ENCODE measurements at regions not wholly inside any gene's neighbourhood (a gene's known extent, or its start where the extent isn't known, plus 50 kb on each side); places are given as distances from the start of the nearest gene placed in this dataset.
"Not testable (repeated sequence)": the region's sequence is repeated elsewhere in the genome, so short reads cannot be mapped to it uniquely, and the experiment has no call there.

DNA sequence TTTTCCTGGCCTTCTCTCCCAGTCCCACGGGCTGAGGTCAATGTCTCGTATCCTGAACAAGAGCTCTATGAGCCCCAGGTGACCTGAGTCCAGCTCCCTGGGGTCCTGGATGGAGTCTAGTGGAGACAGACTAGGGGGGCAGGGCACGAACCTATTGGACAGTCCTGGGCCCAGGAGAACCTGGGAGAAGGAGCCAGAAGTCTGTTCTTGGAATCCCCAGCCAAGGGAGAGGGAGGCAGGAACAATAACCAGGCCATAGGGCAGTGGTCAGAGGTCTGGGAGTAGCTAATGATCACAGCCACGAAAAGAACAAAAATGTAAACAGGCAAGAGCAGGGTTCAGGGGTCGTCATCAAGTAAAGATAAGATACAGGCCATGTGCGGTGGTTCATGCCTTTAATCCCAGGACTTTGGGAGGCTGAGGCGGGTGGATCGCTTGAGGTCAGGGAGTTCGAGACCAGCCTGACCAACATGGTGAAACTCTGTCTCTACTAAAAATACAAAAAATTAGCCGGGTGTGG is 60.8 kb downstream of the COPRS start:
- no peak for DNase-seq (ENCODE audit: low read depth, low spot score)
- no peaks in the 10 kb centered on the region for H3K4me1 ChIP-seq (ENCODE audit: control insufficient read depth, insufficient read depth, low read length)
- H3K4me3 ChIP-seq (ENCODE audit: low read length): no peak overlapping the region
- no peaks in the 10 kb centered on the region for H3K36me3 ChIP-seq (ENCODE audit: control insufficient read depth, insufficient read depth, low read length)
- WGBS (ENCODE audit: insufficient coverage, insufficient read length): no CpG with 5 or more reads among the region's 10 CpGs
- H3K9me3 ChIP-seq (ENCODE audit: control insufficient read depth, insufficient read depth, low read length): no peaks in the 10 kb centered on the region
- H3K27ac ChIP-seq (ENCODE audit: low read length): no peak overlapping the region
- no peaks in the 10 kb centered on the region for H3K27me3 ChIP-seq (ENCODE audit: control insufficient read depth, insufficient read depth, low read length)

- WGBS (ENCODE audit: insufficient coverage, insufficient read length): no CpG with 5 or more reads among the region's 7 CpGs
- not testable (repeated sequence) for H3K36me3 ChIP-seq (ENCODE audit: control insufficient read depth, insufficient read depth, low read length); H3K9me3 ChIP-seq (ENCODE audit: control insufficient read depth, insufficient read depth, low read length); H3K27me3 ChIP-seq (ENCODE audit: control insufficient read depth, insufficient read depth, low read length); H3K4me3 ChIP-seq (ENCODE audit: low read length); H3K4me1 ChIP-seq (ENCODE audit: control insufficient read depth, insufficient read depth, low read length); DNase-seq (ENCODE audit: low read depth, low spot score); H3K27ac ChIP-seq (ENCODE audit: low read length)
These were observed 63.1 kb downstream of the COPRS start for GRCh38 chr17:31795941-31796340.

DNA sequence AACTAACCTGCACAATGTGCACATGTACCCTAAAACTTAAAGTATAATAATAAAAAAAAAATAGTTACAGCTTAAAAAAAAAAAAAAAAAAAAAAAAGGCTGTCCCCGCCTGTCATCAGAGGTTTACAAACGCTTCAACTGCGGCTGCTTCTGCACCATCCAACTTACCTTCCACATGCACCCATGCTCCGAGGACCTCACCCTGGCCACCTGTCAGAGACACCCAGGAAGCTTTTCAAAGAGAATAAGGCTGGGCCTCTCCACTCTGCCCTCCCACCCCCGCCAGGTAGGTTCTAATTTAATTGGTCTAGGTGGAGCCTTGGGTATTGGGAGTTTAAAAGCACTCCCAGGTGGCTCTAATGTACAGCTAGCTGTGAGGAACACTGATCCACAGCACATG is 64.9 kb downstream of the COPRS start:
- no peaks in the 10 kb centered on the region for H3K27me3 ChIP-seq (ENCODE audit: control insufficient read depth, insufficient read depth, low read length)
- no peak overlapping the region for H3K27ac ChIP-seq (ENCODE audit: low read length)
- no peaks in the 10 kb centered on the region for H3K4me1 ChIP-seq (ENCODE audit: control insufficient read depth, insufficient read depth, low read length)
- no peaks in the 10 kb centered on the region for H3K36me3 ChIP-seq (ENCODE audit: control insufficient read depth, insufficient read depth, low read length)
- DNase-seq (ENCODE audit: low read depth, low spot score): no peak
- no peaks in the 10 kb centered on the region for H3K9me3 ChIP-seq (ENCODE audit: control insufficient read depth, insufficient read depth, low read length)
- no peak overlapping the region for H3K4me3 ChIP-seq (ENCODE audit: low read length)
- no CpG with 5 or more reads among the region's 5 CpGs for WGBS (ENCODE audit: insufficient coverage, insufficient read length)

- H3K9me3 ChIP-seq (ENCODE audit: control insufficient read depth, insufficient read depth, low read length); H3K27me3 ChIP-seq (ENCODE audit: control insufficient read depth, insufficient read depth, low read length); H3K4me1 ChIP-seq (ENCODE audit: control insufficient read depth, insufficient read depth, low read length); H3K27ac ChIP-seq (ENCODE audit: low read length); H3K36me3 ChIP-seq (ENCODE audit: control insufficient read depth, insufficient read depth, low read length); DNase-seq (ENCODE audit: low read depth, low spot score); H3K4me3 ChIP-seq (ENCODE audit: low read length): not testable (repeated sequence)
- no CpG with 5 or more reads among the region's 7 CpGs for WGBS (ENCODE audit: insufficient coverage, insufficient read length)
These were observed 65.4 kb downstream of the COPRS start for GRCh38 chr17:31793634-31794033.

GRCh38 chr17:31792007-31792585 is 66.9 kb downstream of the COPRS start:
- H3K27me3 ChIP-seq (ENCODE audit: control insufficient read depth, insufficient read depth, low read length): no peaks in the 10 kb centered on the region
- H3K27ac ChIP-seq (ENCODE audit: low read length): no peak overlapping the region
- no peak overlapping the region for H3K4me3 ChIP-seq (ENCODE audit: low read length)
- no CpG with 5 or more reads among the region's 6 CpGs for WGBS (ENCODE audit: insufficient coverage, insufficient read length)
- H3K9me3 ChIP-seq (ENCODE audit: control insufficient read depth, insufficient read depth, low read length): no peaks in the 10 kb centered on the region
- no peaks in the 10 kb centered on the region for H3K36me3 ChIP-seq (ENCODE audit: control insufficient read depth, insufficient read depth, low read length)
- peaks cover 1% of the 10 kb centered on the region; the same call in 1 of the 2 replicates for H3K4me1 ChIP-seq (ENCODE audit: control insufficient read depth, insufficient read depth, low read length)
- no peak for DNase-seq (ENCODE audit: low read depth, low spot score)

DNA sequence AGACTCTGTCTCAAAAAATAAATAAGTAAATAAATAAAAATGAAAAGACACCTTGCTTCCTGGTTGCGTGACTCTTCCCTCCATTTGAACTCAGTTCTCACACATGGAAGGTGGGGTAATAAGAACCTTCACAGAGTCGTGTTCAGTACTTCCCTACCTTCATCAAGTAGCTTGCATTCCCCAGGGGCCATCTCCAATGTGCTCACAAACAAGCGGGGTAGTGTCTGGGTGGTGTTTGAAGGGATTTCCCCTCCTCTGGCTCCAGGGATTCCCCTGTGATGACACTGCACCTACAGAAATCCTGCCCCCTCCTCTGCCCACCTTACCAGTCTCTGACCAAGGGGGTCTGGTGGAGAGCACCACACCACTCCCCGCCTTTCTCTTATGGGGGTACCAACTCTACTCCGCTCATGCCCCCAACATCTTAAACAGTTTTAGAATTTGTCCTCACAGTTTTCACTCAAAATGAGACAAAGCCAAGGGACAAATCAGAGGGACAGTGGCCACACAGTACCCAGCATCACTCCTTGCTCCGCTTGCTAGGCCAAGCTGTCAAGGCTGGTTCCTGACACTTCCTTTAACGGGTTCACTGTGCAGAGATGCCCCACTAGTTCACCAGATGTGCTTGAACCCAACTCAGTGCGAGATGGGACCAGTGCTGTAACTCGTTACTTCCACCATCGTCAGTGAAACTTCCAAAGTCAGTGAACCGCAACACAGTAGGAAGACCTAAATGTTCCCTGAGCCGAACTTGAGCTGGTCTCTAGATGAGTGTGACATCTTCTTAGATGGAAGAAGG is 69.1 kb downstream of the COPRS start:
- Histone ChIP-seq H3K9me3 (ENCODE audit: control insufficient read depth, insufficient read depth, low read length) (no peaks in the 10 kb centered on the region), H3K27ac (ENCODE audit: low read length) (no peak overlapping the region), H3K36me3 (ENCODE audit: control insufficient read depth, insufficient read depth, low read length) (no peaks in the 10 kb centered on the region), H3K27me3 (ENCODE audit: control insufficient read depth, insufficient read depth, low read length) (no peaks in the 10 kb centered on the region), H3K4me3 (ENCODE audit: low read length) (no peak overlapping the region), H3K4me1 (ENCODE audit: control insufficient read depth, insufficient read depth, low read length) (peaks cover 1% of the 10 kb centered on the region; the same call in 1 of the 2 replicates)
- DNase-seq (ENCODE audit: low read depth, low spot score): no peak
- no CpG with 5 or more reads among the region's 12 CpGs for WGBS (ENCODE audit: insufficient coverage, insufficient read length)

- H3K4me1 ChIP-seq (ENCODE audit: control insufficient read depth, insufficient read depth, low read length): peaks cover 1% of the 10 kb centered on the region; the same call in 1 of the 2 replicates
- no CpG with 5 or more reads among the region's 4 CpGs for WGBS (ENCODE audit: insufficient coverage, insufficient read length)
- no peaks in the 10 kb centered on the region for H3K9me3 ChIP-seq (ENCODE audit: control insufficient read depth, insufficient read depth, low read length)
- no peaks in the 10 kb centered on the region for H3K36me3 ChIP-seq (ENCODE audit: control insufficient read depth, insufficient read depth, low read length)
- no peak overlapping the region for H3K27ac ChIP-seq (ENCODE audit: low read length)
- H3K27me3 ChIP-seq (ENCODE audit: control insufficient read depth, insufficient read depth, low read length): no peaks in the 10 kb centered on the region
- H3K4me3 ChIP-seq (ENCODE audit: low read length): no peak overlapping the region
- DNase-seq (ENCODE audit: low read depth, low spot score): no peak
These were observed 70.1 kb downstream of the COPRS start for GRCh38 chr17:31788956-31789355.

DNA sequence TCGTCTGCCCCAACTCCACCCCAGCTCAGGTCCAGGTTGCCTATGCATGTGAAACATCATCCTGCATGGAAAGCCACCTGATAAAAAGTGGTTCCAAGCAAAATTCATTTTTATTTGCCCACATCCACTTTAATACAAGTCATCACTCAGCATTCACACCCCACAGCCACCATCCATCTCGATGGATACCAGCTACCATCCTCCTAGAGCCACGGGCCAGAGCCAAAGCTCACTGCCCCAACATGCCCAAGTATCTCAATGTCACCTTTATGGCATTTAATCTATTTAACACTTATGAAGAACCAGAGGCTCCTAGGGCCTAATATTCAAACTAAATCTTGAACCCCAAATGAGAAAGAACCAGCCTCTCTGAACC is 70.5 kb downstream of the COPRS start:
- H3K9me3 ChIP-seq (ENCODE audit: control insufficient read depth, insufficient read depth, low read length): no peaks in the 10 kb centered on the region
- no CpG with 5 or more reads among the region's 3 CpGs for WGBS (ENCODE audit: insufficient coverage, insufficient read length)
- no peaks in the 10 kb centered on the region for H3K36me3 ChIP-seq (ENCODE audit: control insufficient read depth, insufficient read depth, low read length)
- H3K27ac ChIP-seq (ENCODE audit: low read length): no peak overlapping the region
- DNase-seq (ENCODE audit: low read depth, low spot score): no peak
- no peak overlapping the region for H3K4me3 ChIP-seq (ENCODE audit: low read length)
- peaks cover 1% of the 10 kb centered on the region; the same call in 1 of the 2 replicates for H3K4me1 ChIP-seq (ENCODE audit: control insufficient read depth, insufficient read depth, low read length)
- H3K27me3 ChIP-seq (ENCODE audit: control insufficient read depth, insufficient read depth, low read length): no peaks in the 10 kb centered on the region

DNA sequence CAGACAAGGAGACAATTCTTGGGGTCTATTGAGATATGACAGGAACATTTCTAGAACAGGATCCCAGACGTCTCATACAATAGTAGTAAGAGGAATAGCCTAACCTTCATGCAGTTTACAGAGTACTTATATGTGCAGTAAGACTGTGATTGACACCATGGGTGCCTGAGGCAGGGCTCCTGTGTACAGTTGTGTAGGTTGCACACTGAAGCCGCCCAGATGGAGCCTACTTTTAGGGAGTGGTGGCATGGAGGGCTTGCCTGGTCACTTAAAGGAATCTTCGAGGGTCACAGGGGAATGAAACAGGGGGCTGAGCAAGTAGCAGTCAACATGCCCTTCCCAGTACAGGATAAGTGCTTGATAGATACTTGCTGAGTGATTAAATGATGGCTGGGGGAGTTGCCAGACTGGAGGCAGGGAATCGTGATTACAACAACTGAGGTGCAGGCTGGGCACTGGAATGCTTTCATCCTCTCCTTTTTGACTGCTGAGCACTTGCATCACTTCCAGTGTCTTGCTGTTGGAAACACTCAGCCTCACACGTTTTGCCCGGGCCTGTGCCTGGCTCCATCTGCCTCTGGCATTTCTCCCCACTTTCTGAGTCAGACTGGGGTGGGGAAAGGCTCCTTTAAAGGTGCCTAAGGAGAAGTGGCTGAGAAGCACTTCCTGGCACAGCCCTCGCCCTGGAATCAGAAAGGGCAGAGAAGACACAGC is 71.0 kb downstream of the COPRS start:
- Histone ChIP-seq H3K36me3 (ENCODE audit: control insufficient read depth, insufficient read depth, low read length) (no peaks in the 10 kb centered on the region), H3K4me3 (ENCODE audit: low read length) (no peak overlapping the region), H3K27me3 (ENCODE audit: control insufficient read depth, insufficient read depth, low read length) (no peaks in the 10 kb centered on the region), H3K4me1 (ENCODE audit: control insufficient read depth, insufficient read depth, low read length) (peaks cover 1% of the 10 kb centered on the region; the same call in 1 of the 2 replicates), H3K27ac (ENCODE audit: low read length) (no peak overlapping the region), H3K9me3 (ENCODE audit: control insufficient read depth, insufficient read depth, low read length) (no peaks in the 10 kb centered on the region)
- WGBS (ENCODE audit: insufficient coverage, insufficient read length): no CpG with 5 or more reads among the region's 7 CpGs
- DNase-seq (ENCODE audit: low read depth, low spot score): no peak

- no CpG with 5 or more reads among the region's 7 CpGs for WGBS (ENCODE audit: insufficient coverage, insufficient read length)
- Histone ChIP-seq H3K27ac (ENCODE audit: low read length) (no peak overlapping the region), H3K36me3 (ENCODE audit: control insufficient read depth, insufficient read depth, low read length) (no peaks in the 10 kb centered on the region), H3K27me3 (ENCODE audit: control insufficient read depth, insufficient read depth, low read length) (no peaks in the 10 kb centered on the region), H3K4me3 (ENCODE audit: low read length) (no peak overlapping the region), H3K4me1 (ENCODE audit: control insufficient read depth, insufficient read depth, low read length) (peaks cover 1% of the 10 kb centered on the region; the same call in 1 of the 2 replicates), H3K9me3 (ENCODE audit: control insufficient read depth, insufficient read depth, low read length) (no peaks in the 10 kb centered on the region)
- DNase-seq (ENCODE audit: low read depth, low spot score): no peak
These were observed 72.1 kb downstream of the COPRS start for GRCh38 chr17:31786796-31787481.
